Occipital lobe (tissue), 1 donor: ENCODE measurements at regions not wholly inside any gene's neighbourhood (a gene's known extent, or its start where the extent isn't known, plus 50 kb on each side); places are given as distances from the start of the nearest gene placed in this dataset.

Experiments used
- DNase-seq: peaks from one replicate; lab custom pipeline; 2025; lab: John Stamatoyannopoulos, UW

- DNase-seq = no peak
Measured at GRCh38 chr1:199687321-199687720, 340.2 kb upstream of the NR5A2 start.

- DNase-seq = no peak
Measured at GRCh38 chr1:199688133-199688676, 339.3 kb upstream of the NR5A2 start.

- no peak for DNase-seq
Measured at GRCh38 chr1:199688774-199689173, 338.7 kb upstream of the NR5A2 start.

- no peak for DNase-seq
Measured at GRCh38 chr1:199690496-199690895, 337.0 kb upstream of the NR5A2 start.

- DNase-seq = no peak
Measured at GRCh38 chr1:199691540-199691939, 336.0 kb upstream of the NR5A2 start.

GRCh38 chr1:199693724-199694123, 333.8 kb upstream of the NR5A2 start:
- DNase-seq = no peak

GRCh38 chr1:199696225-199696624, 331.3 kb upstream of the NR5A2 start:
- DNase-seq = no peak

- no peak for DNase-seq
Measured at GRCh38 chr1:199698222-199698621, 329.3 kb upstream of the NR5A2 start.

GRCh38 chr1:199700551-199700950, 327.0 kb upstream of the NR5A2 start:
- DNase-seq = no peak

- no peak for DNase-seq
Measured at GRCh38 chr1:199701726-199702125, 325.8 kb upstream of the NR5A2 start.

GRCh38 chr1:199704231-199704630, 323.3 kb upstream of the NR5A2 start:
- DNase-seq = no peak

- no peak for DNase-seq
Measured at GRCh38 chr1:199705825-199706224, 321.7 kb upstream of the NR5A2 start.

GRCh38 chr1:199706826-199707606, 320.5 kb upstream of the NR5A2 start:
- no peak for DNase-seq

- DNase-seq = no peak
Measured at GRCh38 chr1:199710974-199711373, 316.5 kb upstream of the NR5A2 start.

- DNase-seq = no peak
Measured at GRCh38 chr1:199716729-199717128, 310.8 kb upstream of the NR5A2 start.

GRCh38 chr1:199719156-199719842, 308.2 kb upstream of the NR5A2 start:
- DNase-seq = no peak

GRCh38 chr1:199720496-199720895, 307.0 kb upstream of the NR5A2 start:
- DNase-seq = no peak

- DNase-seq = no peak
Measured at GRCh38 chr1:199721001-199721400, 306.5 kb upstream of the NR5A2 start.

- no peak for DNase-seq
Measured at GRCh38 chr1:199723250-199723956, 304.1 kb upstream of the NR5A2 start.

GRCh38 chr1:199724049-199724448, 303.5 kb upstream of the NR5A2 start:
- no peak for DNase-seq

- no peak for DNase-seq
Measured at GRCh38 chr1:199725002-199725565, 302.4 kb upstream of the NR5A2 start.

GRCh38 chr1:199727682-199728081, 299.8 kb upstream of the NR5A2 start:
- DNase-seq = no peak
